NK-92 (cell line): ENCODE measurements at regions not wholly inside any gene's neighbourhood (a gene's known extent, or its start where the extent isn't known, plus 50 kb on each side); places are given as distances from the start of the nearest gene placed in this dataset.
"Not testable (repeated sequence)": the region's sequence is repeated elsewhere in the genome, so short reads cannot be mapped to it uniquely, and the experiment has no call there.

Source experiments
- DNase-seq: peaks from one replicate; lab custom pipeline; 2025; ENCODE audit not compliant: unreplicated experiment; lab: John Stamatoyannopoulos, UW

DNA sequence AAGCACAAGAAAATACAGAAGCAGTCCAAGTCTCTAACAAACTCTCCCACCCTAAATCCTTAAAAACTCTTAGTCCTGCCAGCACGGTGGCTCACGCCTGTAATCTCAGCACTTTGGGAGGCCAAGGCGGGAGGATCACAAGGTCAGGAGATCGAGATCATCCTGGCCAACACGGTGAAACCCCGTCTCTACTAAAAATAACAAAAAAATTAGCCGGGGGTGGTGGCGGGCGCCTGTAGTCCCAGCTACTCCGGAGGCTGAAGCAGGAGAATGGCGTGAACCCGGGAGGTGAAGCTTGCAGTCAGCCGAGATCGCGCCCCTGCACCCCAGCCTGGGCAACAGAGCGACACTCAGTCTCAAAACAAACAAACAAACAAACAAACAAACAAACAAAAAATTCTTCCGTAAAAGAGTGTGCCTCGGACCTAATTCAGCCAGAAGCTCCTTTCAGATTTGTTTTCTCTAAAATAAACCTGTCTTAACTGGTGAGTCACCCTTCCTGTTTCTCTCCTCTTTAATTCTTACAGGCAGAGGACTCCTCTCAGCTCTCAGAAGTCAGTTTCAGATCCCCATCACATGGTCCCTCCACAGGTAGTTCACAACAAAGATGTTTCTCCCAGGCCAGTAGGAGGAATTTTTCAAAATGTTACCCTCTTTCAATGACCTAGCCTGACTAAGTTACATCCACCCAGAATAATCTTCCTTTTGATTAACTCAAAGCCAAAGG is 953.2 kb downstream of the STIM2 start:
- not testable (repeated sequence) for DNase-seq

DNA sequence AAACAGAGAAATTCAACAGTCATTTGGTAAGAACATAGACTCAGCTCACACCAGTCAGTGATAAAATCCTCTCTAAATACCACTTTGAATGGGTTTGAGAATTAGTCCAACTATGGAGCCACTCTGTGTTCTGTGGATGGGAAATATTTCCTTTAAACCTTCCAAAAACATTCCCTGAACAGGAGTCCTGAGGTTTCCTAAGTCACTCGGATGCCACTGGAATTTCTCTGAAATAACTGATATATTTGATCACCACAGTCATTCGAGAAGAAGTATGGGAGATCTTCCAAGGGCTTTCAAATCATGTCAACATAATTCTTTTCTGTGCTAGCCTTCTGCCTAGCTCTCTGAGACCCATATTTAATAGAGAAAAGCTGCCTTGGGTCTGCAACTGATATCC is 958.6 kb downstream of the STIM2 start:
- DNase-seq, result no peak

DNA sequence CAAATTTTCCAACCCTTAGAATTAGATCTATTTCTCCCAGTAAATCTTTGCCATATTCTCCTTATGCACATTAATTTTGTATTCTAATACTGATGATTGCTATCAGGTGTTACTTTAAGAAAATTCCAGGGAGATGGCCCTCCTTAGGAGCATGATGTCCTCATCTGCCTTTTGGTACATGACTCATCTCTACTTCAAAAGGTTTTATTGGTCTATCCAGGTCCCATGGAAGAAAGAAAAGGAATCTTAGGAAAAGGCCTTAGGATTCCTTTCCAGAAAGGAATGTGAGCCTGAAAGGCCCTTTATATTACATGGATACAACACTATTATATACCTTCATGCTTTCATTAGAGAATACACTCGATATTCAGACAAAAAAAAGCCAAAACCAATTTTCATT is 968.2 kb downstream of the STIM2 start:
- DNase-seq, result no peak

DNA sequence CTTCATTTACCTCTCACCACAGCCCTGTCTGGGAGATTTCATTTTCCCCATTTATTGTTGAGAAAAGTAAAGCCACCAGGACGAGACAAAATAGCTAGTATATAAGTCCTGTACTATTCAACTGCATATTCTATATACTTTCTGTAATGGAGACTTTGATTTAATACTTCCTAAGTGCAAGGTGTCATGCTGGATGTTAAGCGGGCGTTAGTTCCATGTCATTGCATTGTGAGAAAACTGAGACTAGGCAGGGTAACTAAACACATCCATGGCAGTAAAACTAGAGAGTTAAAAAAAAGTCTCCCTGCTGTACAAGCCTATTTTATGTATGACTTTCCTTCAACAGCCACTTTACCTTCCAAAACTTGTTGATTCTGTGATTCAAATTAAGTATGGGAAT is 969.6 kb downstream of the STIM2 start:
- no peak for DNase-seq

DNA sequence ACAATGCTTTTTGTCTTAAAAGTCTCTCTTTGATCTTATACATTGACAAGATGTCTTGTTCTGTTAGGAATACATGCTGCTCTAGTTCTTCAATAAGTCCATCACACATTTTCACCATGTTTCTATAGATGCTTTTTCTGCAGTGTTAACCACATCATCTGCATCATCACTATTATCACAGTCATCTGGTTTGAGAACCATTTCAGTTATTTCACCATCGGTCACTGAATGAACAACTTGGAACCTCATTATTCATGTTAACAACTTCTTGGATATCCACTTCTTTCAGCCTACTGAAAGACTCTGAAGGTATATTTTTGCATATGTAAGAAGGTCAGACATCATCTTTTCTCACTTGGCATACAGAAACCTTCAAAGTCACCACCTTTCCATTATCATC is 975.2 kb downstream of the STIM2 start:
- DNase-seq, result no peak

DNA sequence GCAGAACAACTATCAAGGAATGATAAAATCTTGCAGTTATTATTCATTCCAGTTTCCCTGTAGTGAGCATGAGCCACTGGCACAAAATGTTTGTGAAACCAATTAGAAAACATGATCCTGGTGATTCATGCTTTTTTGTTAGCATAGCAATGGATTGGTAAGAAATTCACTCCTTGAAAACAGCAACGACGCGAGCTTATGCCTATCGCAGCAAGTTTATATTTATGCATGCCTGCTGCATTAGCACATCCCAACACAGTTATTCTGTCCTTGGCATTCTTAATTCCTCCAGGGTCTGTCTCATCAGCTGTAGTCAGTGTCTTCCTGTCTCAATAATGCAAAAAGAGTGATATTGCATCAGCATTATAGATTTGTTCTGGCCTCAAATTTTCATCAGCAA is 975.9 kb downstream of the STIM2 start:
- DNase-seq, result no peak

DNA sequence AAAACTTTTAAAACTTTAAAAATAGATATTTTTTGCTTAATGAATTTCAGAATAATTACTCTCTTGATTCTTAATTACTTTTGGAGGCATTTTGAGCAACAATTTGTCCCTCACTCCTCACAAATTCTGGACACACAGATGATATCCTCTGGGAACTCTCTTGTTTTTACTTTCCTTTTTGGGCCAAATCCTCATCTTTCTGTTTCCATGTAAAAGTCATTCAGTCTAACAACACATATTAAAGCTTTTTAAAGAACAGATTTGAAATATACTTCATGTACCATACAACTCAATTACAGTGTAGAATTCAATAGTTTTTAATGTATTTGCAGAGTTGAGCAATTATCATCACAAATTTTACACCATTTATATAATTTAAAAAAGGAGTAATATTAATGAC is 983.1 kb downstream of the STIM2 start:
- DNase-seq, result no peak

DNA sequence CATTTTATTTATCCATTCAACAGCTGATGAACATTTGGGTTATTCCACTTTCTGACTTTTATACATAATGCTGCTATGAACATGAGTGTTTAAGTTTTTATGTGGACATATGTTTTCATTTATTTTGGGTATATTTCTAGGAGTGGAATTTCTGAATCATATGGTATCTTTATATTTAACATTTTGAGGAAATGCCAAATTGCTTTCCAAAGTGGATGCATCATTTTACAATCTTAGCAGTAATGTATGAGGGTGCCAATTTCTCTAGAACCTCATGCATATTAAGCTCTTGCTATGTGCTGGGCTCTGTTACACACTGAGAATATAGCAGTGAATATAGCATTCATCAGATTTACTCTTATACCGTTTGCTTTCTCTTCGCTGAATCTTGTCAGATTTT is 983.7 kb downstream of the STIM2 start:
- no peak for DNase-seq

DNA sequence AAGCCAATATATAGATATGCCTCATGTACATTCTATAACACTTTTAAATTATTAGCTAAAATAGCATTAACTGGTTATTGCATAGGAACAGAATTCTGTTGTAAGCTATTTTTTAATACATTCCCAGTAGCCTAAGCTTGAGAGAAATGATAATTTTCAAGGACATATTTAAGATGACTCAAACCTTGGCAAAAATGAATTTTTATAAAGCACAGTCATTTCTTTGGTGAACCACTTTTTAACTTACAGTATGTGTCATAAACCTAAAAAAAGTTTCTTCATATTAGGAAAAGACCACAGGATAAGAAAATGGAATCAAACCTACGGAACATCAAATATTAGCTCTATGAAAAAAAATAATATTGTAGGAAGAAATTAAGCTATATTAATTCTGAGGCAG is 986.3 kb downstream of the STIM2 start:
- DNase-seq, result no peak

DNA sequence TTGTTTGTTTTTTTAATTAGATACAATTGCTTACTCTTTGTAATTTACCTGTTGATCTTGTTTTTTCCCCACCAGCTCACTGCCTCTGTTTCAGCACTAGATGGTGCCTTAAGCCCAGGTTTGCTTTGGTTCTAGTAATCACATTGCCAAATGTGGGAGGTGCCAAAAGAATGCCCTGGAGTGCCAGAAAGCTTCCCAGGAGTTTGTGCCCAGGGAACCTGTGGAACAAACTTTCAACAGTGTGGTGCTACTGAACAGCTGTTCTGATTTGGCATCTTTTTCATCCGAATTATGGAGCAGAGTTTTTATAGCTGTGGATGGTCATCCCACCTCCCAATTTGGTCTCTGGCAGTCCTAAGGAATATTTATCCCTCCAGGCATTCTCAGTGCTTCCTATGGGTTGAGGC is 1000.7 kb downstream of the STIM2 start:
- DNase-seq, result no peak

DNA sequence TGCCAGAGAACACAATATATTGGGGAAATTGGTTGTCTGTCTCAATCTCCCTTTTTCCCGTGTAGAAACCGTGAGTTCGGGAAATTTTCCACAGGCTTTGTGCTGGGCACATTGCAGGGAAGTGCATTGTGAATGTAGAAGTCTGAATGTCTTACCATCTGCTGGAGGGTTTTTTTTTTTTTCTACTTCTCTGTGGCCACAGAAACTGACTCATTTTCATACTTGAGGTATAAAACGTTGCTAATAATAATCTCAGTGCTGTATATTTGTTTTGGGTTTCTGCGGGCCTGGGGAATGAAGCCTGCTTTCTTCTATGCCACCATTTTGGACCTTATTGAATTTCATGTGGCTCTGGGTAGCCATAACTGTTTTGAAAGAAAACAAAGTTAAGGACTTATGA is 1001.2 kb downstream of the STIM2 start:
- DNase-seq, result no peak

DNA sequence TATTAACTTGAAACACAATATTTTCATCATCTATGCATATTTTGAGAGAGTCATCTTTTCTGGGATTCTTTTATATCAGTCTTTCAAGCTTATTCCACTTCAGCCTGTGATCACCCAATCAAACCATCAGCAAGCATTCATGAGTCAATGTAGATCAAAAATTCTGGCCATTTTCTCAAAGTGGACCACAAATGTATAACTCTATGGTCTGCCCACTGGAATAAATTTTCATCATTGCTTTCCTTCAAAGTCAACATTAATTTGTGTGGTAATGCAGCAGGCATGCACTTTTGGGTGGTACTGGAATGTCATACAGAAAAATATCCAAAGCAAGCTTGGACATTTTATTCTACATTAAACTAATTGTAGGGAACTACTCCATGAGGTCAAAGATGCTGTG is 1013.0 kb downstream of the STIM2 start:
- no peak for DNase-seq

DNA sequence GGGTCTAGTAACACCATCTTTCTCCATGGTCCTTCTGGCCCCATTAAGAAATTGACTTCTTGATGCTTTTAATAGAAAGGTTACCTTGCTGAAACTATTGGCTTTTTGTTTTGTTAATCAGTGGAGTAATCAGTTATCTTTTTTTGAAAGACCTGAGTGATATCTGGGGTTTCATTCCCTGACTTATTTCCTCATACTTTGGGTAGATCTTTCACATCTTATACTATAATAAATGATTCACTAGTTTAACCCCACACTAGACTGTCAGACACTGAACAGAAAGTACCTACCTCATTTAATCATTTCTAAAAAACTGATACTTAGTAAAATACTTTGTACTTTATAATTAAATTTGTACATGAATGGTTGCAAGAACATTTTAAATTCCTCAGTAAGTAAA is 1021.1 kb downstream of the STIM2 start:
- DNase-seq, result no peak

DNA sequence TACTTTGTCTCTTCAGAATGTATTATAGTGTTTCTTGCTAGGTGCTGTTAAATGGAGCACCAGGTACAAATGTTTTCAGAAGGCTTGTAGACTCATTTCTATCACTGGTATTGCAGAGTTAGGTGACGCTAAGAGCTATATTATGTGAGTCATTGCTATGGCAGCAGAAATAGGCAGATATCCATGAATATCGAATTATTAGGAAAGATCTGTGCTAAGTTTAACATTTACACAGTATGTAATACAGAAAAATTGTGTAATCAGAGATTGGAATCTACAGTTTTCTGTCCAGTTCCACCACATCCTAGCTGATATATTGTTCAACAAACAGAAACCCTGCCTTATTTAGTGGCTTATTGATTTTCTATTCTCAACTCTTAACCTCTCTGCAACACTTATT is 1025.5 kb downstream of the STIM2 start:
- DNase-seq, result no peak

DNA sequence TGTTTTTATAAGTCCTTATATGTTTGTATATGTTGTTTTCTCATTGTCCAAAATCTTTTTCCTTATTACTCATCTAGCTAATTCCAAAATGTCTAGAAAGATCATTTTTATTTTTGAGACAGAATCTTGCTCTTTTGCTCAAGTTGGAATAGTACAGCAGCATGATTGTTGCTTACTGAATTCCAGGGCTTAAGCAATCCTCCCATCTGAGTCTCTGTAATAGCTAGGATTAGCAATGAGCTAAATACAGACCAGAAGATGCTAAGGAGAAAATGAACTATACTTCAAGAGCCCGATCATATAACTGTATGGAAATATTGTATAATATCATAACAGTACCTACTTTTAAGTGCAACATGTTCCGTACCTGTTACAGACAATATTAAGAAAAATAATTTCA is 1027.0 kb downstream of the STIM2 start:
- no peak for DNase-seq

DNA sequence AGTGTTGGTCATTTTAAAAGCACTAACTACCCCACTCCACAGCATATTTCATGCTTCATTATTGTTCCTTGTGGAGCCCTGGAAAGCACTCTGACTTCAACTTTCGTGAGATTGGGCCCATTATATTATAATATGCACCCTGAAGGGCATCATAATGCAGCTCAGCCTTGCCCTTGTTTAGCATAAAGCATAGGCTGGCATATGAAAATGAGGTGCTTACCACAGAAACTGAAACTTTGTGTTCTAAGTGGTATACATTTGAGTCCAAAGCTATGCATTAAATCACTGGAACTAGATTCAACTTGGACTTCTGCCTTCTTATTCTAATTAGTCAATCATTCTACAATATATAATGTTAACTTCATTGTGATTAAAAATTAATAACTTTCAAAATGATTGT is 1027.9 kb downstream of the STIM2 start:
- DNase-seq, result no peak

DNA sequence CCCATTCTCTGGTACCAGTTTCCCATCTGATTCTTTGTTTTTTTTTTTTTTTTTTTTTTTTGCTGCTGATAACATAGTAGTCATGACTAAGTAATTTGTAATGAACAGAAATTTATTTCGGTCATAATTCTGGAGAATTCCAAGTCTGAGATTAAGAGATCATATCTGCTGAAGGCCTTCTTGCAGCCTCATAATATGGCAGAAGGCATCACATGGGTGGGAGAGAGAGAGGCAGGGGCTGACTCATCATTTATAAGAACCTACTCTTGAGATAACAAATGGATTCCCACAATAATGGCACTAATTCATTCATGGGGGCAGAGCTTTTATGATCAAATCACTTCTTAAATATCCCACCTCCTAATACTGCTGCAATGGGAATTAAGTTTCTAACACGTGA is 1034.3 kb downstream of the STIM2 start:
- DNase-seq, result no peak

DNA sequence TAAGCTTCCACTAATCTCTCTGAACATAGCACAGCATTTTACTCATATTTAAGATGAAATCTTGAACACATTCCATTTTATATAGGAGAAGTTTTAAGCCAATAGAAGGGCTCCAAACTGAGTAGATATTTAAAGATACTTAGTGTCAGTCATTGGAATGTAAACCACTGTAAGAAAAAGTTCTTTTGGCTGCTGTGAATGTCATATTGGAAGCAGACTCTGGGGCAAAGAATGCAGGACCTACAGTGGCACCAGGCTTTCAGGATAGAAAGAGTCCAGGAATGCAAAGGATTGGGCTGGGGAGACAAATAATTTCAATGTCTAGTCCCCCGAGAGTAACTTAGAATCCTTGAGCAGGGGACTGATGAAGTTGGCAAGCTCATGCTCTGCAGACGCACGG is 1047.7 kb downstream of the STIM2 start:
- no peak for DNase-seq

DNA sequence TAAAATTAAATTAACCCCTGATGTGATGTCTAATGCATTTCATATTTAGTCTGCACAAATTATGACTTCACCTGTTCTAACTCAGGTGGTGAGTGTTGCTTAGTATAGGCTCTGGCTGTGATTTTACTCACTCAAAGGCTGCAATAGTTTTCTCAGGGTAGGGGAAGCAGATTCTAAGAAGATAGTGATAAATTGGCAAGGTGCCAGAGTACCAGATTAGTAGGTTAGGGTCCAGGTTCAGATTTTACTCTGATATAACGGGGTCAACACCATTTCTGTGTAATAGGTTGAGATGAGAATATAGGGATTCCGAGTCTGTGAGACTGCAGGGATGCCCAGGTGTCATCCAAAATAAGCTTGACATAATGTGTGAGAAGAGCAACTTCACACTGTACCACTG is 1049.6 kb downstream of the STIM2 start:
- no peak for DNase-seq

DNA sequence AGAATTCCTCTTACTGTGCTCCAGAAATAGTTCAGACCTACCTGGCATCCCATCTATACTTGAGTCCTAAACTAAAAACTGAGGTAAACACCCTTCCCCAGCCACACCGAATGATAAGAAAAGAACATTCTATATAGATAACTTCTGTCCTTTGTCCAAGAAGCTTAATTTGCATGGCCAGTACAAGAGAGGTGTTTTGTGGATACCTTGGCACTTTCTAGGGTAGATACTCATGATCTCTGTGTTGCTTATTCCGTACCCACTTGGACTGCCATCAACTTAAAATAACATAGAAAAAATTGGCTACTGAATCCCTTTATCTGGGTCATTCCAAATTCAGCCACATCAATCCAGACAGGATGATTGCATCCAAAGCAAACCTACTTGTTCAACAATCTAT is 1050.4 kb downstream of the STIM2 start:
- DNase-seq, result no peak

DNA sequence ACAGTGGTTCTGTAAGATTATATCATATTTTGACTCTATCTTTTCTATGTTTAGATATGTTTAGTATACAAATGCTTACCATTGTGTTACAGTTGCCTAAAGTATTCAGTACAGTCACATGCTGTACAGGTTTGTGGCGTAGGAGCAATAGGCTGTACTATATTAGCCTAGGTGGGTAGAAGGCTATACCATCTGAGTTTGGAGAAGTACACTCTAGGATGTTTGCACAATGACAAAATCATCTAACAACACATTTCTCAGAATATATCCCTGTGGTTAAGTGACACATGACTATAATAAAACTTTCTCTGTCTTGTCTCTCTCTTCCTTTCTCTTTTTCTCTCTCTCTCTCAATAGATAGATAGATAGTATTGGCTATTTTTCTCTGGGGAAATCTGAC is 1053.1 kb downstream of the STIM2 start:
- no peak for DNase-seq

DNA sequence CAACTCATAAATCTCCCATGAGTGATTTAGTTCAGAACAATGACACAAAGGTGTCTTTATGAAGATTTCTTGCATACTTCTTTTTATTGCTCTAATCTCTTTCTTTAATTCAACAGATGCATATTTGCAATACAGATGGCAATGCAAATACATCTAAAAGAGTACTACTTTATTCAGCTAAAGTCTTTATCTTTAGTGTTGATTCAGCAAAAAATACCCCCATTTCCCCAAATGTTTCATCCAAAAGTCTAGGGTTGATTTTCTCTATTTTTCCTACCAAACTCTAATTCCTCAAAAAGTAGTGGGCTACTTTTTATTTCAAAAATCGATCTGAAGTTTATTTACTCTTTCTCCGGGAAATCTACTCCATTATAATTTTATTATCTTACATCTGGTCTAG is 1055.2 kb downstream of the STIM2 start:
- no peak for DNase-seq

DNA sequence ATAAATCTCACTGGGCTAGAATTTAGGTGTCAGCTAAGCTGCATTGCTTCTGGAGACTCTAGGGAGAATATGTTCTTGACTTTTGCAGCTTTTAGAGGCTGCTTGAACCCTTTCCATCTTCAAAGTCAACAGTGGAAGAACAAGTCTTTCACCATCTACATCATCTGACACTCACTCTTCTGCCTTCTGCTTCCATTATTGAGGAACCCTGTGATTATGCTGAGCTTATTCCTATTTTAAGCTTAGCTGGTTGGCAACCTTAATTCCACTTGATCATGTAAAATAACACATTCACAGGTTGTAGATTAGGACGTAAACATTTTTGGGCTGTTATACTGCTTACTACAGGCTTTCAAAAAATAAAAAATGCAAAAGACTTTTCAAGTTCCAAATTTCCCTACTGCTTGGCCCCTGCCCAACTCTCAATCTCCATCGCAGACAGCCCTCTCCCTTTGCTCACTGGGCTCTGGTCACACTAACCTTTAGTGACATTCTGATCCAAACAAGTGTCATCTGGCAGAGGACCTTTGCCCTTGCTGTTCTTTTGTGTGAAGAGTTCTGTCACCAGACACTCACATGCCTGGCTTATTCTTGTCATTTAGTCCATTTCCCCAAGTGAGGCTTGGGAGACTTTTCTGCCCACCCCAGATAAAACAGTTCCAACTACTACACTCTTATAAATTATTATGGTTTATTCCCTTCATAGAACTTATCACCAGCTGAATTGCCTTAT is 1056.0 kb downstream of the STIM2 start:
- DNase-seq, result no peak
